SH-SY5Y (cell line): ENCODE measurements at regions not wholly inside any gene's neighbourhood (a gene's known extent, or its start where the extent isn't known, plus 50 kb on each side); places are given as distances from the start of the nearest gene placed in this dataset.

Source experiments
- GATA2 ChIP-seq: IDR thresholded peaks from 2 replicates; pipeline ENCODE4 v1.6.1; 2011; ENCODE audit warnings: mild to moderate bottlenecking, low read depth, low read length
- GATA3 ChIP-seq: IDR thresholded peaks from 2 replicates; pipeline ENCODE4 v1.6.1; 2011; ENCODE audit warnings: low read depth, mild to moderate bottlenecking, low read length, moderate library complexity

DNA sequence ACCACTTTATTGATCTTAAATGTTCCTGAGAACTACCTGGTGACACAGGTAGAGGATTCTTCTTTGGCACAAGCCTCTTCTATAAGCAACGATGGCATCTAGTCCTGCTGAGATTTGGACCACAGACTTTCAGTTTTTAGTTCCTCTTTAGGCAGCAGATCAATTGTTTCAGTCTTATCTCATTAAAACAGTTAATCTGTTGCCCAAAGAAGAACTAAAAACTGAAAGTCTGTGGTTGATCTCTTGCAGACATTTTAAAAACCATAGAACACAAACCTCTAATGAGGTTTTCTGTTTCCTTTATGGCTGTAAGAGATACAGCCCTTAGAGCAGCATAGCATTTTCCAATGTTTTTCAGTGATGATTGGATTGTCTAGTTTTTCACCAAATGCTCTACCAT lies 480.9 kb downstream of the MTRR start:
- TF ChIP-seq GATA2 = no peak
- no peak for TF ChIP-seq GATA3
